ENCODE measurements at regions not wholly inside any gene's neighbourhood (a gene's known extent, or its start where the extent isn't known, plus 50 kb on each side); places are given as distances from the start of the nearest gene placed in this dataset.

DNA sequence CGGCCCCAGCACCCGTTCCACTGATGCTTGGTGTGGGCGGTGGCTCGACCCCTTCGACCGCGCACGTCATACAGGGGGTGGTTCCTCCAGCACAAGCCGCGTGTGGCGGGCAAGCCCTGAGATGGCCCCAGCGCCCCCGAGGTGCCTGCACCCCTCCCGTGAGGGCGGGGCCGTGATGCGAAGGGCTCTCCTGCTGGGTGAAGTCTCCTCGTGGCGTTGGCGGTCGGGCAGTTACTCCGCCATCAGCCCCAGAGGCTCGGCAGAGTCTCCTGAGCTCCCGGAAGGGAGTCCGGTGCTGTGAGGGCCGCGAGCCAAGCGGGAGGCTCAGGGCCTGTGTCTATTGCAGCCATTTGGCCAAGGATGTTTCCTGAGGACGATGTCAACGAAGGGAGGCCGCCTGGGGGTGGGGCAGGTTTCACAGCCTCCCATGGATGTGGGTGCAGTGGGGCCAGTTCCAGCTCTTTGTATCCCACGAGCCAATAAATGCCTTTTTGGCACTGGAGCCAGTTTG, 78.1 kb upstream of the GALNT9 start:
- no peak for DNase-seq

- no peak for DNase-seq
Measured at GRCh38 chr12:132406493-132407450, 77.4 kb upstream of the GALNT9 start.

DNA sequence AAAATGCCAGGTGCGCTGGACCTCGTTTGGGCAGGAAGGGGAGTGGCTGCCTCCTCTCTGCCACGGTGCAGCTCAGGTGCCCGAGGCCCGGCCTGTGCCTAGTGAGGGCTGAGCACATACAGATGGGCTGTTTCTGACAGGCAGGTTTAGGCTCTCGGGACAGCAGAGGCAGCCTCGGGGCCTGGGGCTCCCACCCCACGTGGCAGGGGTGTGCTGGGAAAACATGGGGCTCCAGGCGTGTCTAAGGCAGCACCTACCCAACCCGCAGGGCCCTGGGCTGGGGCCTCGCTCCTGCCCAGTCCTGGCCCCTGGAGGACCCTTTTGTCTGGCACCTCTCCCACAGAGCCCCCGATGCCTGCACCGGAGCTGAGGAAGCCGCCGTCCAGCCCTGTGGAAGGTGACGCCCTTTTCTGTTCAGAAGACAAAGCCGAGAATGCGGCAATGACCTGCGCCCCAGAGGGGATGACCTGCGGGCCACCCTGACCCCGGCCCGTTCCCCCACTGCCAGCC, 76.4 kb upstream of the GALNT9 start:
- no peak for DNase-seq

DNA sequence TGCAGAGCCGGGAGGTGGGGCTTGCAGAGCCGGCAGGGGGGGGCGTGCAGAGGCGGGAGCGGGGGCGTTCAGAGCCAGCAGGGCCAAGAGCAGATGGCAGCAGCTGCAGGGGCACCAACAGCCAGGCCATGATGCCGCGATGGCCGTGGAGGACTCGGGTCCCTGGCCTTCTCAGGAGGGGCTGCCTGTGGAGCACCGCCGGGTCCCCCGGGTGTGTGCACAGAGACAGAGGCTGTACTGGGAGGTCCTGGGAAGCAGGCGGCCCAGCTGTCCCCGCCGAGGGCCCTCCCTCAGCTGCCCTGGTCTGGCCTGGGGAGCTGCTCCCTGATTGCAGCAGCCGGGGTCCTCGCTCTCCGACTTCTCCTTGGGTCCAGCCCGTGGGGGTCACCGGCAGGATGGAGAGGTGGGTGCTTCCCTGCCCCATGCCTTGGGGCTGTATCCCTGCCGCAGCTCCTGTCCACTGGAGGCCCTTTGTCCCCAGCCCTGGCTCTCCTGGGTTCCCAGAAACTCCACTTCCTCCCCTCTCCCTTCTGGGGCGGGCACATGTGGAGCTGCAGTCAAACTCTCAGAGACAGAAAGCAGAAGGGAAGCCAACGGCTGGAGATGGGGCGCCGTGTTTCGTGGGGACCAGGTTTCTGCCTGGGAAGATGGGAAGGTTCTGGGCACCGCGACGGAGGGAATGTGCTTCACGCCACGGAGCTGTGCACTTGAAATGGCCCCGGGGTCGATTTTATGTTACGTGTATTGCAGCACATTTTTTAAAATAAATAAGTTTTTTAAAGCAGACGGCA, 75.8 kb upstream of the GALNT9 start:
- DNase-seq, result no peak

DNA sequence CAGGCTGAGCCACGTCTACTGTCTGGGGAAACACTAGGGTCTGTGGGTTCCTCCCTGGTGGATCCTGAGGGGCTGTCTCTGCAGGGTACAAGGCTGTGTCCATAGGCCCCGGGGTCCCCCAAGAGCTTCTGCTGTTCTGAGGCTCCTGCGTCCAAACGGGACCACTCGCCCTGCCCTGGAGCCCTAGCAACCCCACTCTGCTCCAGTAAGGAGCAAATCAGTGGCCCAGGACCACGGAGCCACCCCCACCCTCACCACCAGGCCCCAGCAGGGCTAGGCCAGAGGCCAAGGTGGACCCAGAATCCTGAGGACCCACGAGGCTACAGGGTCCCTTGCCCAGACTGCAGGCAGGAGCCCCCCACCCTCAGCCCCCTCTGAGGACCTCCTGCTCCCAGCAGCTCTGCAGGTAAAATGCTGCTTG, 75.1 kb upstream of the GALNT9 start:
- no peak for DNase-seq

- DNase-seq, result no peak
Measured at GRCh38 chr12:132403636-132404434, 74.4 kb upstream of the GALNT9 start.

DNA sequence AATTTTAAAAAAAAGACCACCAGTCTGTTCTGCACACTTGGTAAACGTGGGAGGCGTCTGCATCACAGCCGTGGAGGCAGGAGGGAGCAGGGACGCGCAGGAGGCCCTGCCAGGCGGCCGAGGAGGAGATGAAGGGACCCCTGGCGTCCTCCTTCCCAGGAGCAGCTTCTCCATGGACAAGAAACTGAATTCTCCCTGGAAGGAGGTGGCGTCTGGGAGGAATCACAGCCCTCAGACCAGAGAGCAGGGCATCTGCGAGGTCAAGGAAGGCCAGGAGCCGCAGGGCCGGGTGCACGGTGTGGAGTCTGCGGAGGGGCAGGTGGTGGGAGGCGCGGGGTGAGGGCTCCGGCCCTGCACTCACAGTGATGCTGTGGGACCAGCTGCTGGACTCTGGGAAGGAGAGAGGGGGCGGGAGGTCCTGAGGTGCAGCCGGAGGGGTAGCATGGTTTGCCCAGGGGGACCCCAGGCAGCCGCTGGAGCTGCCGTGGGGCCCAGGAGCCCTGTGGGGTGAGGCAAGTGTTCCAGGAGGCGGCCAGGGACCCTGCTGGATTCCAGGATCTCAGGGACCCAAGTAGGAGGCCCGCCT, 73.5 kb upstream of the GALNT9 start:
- no peak for DNase-seq

- no peak for DNase-seq
Measured at GRCh38 chr12:132401982-132402381, 72.6 kb upstream of the GALNT9 start.

DNA sequence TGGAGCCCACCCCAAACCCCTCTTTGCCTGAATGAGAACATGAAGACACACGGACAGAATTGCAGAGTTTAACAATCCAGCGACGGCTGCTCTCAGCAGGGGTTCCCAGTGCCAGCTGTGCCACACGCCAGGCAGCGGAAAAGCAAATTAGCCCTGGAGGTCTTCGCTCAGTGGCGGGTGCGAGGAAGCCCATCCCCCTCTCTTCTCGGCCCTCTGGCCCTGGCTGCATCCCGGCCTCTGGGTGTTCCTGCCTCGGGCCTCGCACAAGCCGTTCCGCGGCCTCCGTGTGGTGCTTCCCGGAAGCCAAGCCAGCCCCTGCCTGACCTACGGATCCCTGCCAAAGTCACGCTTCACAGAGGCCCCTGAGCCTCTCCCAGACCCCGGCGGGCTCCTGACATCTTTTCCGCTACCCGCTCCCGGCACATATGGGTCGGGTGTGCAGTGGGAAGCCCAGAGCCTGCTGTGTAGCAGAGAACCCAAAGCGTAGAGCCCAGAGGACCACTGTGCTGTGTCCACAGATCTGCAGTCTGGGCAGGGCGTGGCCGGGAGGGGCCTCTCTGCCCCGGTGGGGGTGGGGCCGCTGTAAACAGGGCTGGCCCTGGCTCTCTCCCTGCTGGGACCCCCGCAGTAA, 70.7 kb upstream of the GALNT9 start:
- no peak for DNase-seq

GRCh38 chr12:132399092-132400010, 70.0 kb upstream of the GALNT9 start:
- no peak for DNase-seq

- DNase-seq, result no peak
Measured at GRCh38 chr12:132398386-132398991, 69.1 kb upstream of the GALNT9 start.

DNA sequence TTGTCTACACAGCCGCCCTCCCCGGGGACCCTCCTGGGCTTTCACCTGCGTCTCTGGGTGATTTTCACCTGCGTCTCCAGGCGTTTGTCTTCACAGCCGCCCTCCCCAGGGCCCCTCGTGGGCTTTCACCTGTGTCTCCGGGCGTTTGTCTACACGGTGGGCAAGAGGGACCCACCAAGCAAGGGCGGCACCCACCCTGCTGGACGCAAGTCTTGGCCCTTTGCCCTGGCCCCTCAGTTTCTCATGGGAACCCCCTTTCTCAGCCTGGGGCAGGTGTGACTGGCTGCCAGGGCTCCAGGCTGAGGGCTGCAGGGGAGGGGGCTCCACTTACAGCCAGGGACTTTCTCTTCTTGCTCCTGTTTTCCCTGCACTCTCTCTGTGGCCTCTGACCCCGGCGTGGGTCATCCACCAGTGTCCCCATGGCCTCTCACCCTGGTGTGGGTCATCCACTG, 68.6 kb upstream of the GALNT9 start:
- DNase-seq, result no peak

DNA sequence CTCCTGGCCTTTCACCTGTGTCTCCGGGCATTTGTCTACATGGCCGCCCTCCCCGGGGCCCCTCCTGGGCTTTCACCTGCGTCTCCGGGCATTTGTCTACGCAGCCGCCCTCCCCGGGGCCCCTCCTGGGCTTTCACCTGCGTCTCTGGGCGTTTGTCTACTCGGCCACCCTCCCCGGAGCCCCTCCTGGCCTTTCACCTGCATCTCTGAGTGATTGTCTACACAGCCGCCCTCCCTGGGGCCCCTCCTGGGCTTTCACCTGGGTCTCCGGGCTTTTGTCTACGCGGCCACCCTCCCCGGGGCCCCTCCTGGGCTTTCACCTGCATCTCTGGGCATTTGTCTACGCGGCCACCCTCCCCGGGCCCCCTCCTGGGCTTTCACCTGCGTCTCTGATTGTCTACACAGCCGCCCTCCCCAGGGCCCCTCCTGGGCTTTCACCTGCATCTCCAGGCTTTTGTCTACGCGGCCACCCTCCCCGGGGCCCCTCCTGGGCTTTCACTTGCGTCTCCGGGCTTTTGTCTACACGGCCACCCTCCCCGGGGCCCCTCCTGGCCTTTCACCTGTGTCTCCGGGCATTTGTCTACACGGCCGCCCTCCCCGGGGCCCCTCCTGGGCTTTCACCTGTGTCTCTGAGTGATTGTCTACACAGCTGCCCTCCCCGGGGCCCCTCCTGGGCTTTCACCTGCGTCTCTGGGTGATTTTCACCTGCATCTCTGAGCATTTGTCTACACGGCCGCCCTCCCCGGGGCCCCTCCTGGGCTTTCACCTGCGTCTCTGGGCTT, 68.0 kb upstream of the GALNT9 start:
- no peak for DNase-seq

GRCh38 chr12:132396657-132397056, 67.3 kb upstream of the GALNT9 start:
- no peak for DNase-seq

DNA sequence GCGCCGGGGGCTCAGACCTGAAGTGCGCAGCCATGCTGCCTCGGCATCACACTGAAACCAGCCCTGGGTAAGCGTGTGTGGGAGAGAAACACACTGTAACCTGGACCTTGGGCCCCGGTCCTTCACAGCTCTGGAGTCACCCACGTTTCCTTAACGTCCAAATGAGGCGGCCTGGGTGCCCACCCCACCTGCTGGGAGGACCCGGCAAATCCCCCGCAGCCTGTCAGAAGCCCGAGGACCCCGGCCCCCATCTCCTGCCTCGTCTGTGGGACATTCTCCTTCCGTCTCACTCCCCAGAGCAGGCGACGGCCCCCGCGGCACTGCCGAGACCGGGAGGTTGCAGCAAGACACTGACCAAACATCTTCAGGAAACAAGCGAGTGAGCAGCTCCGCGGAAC, 66.5 kb upstream of the GALNT9 start:
- DNase-seq, result no peak

- no peak for DNase-seq
Measured at GRCh38 chr12:132395192-132395907, 66.0 kb upstream of the GALNT9 start.

GRCh38 chr12:132393991-132394949, 64.9 kb upstream of the GALNT9 start:
- no peak for DNase-seq

All from occipital lobe (tissue), 1 donor.